RPMI8226 (cell line): ENCODE measurements at regions not wholly inside any gene's neighbourhood (a gene's known extent, or its start where the extent isn't known, plus 50 kb on each side); places are given as distances from the start of the nearest gene placed in this dataset.
A peak's percentile ranks its signal among the peaks of the same experiment; 100 is the strongest.
"Not testable (repeated sequence)": the region's sequence is repeated elsewhere in the genome, so short reads cannot be mapped to it uniquely, and the experiment has no call there.

ENCODE experiments used
- DNase-seq: peaks from one replicate; pipeline ENCODE4 v3.0.0-alpha.2; 2015

- DNase-seq = no peak
Measured at GRCh38 chr3:6455031-6455430, 405.9 kb upstream of the GRM7 start.

- DNase-seq = no peak
Measured at GRCh38 chr3:6467186-6467585, 393.7 kb upstream of the GRM7 start.

- DNase-seq = no peak
Measured at GRCh38 chr3:6468589-6468988, 392.3 kb upstream of the GRM7 start.

- DNase-seq = no peak
Measured at GRCh38 chr3:6471744-6472143, 389.2 kb upstream of the GRM7 start.

- peak; percentile 36 for DNase-seq
Measured at GRCh38 chr3:6490487-6491327, 370.2 kb upstream of the GRM7 start.

- DNase-seq = no peak
Measured at GRCh38 chr3:6491768-6492167, 369.1 kb upstream of the GRM7 start.

- no peak for DNase-seq
Measured at GRCh38 chr3:6492306-6492705, 368.6 kb upstream of the GRM7 start.

GRCh38 chr3:6498944-6499343, 362.0 kb upstream of the GRM7 start:
- DNase-seq = not testable (repeated sequence)

GRCh38 chr3:6504347-6504746, 356.6 kb upstream of the GRM7 start:
- DNase-seq = no peak

- no peak for DNase-seq
Measured at GRCh38 chr3:6504834-6505233, 356.1 kb upstream of the GRM7 start.

GRCh38 chr3:6508410-6508759, 352.5 kb upstream of the GRM7 start:
- no peak for DNase-seq

GRCh38 chr3:6509576-6509975, 351.3 kb upstream of the GRM7 start:
- no peak for DNase-seq

- DNase-seq = no peak
Measured at GRCh38 chr3:6510713-6511112, 350.2 kb upstream of the GRM7 start.

- DNase-seq = no peak
Measured at GRCh38 chr3:6512172-6512800, 348.6 kb upstream of the GRM7 start.

GRCh38 chr3:6516143-6516542, 344.8 kb upstream of the GRM7 start:
- DNase-seq = no peak

GRCh38 chr3:6516694-6517093, 344.2 kb upstream of the GRM7 start:
- no peak for DNase-seq

GRCh38 chr3:6518709-6519345, 342.1 kb upstream of the GRM7 start:
- DNase-seq = no peak

GRCh38 chr3:6521369-6522113, 339.4 kb upstream of the GRM7 start:
- DNase-seq = no peak

- no peak for DNase-seq
Measured at GRCh38 chr3:6522191-6522590, 338.7 kb upstream of the GRM7 start.

- no peak for DNase-seq
Measured at GRCh38 chr3:6523043-6523442, 337.9 kb upstream of the GRM7 start.

GRCh38 chr3:6524479-6524878, 336.4 kb upstream of the GRM7 start:
- DNase-seq = no peak

- DNase-seq = peak; percentile 28
Measured at GRCh38 chr3:6526321-6526720, 334.6 kb upstream of the GRM7 start.

GRCh38 chr3:6526861-6527260, 334.1 kb upstream of the GRM7 start:
- peak; percentile 46 for DNase-seq

- DNase-seq = no peak
Measured at GRCh38 chr3:6528951-6529350, 332.0 kb upstream of the GRM7 start.
